PFSK-1 (cell line): ENCODE measurements at regions not wholly inside any gene's neighbourhood (a gene's known extent, or its start where the extent isn't known, plus 50 kb on each side); places are given as distances from the start of the nearest gene placed in this dataset.

ENCODE experiments used
- FOXP2 ChIP-seq: optimal IDR thresholded peaks from 2 replicates; pipeline ENCODE3; 2011; ENCODE audit warnings: borderline replicate concordance, control low read depth, inconsistent platforms; ENCODE audit not compliant: insufficient read depth; ENCODE audit errors: extremely low read length, extremely low read depth
- POLR2AphosphoS5 ChIP-seq: IDR thresholded peaks from 2 replicates; pipeline ENCODE4 v1.6.1; 2012; ENCODE audit warnings: low read depth, mild to moderate bottlenecking, control low read depth, low read length, moderate library complexity
- REST ChIP-seq, 2 experiments: IDR thresholded peaks; 2 replicates each; pipeline versions ENCODE4 v1.6.1 to v1.8.0; 2011 to 2012; ENCODE audit warnings: low read depth in 2 of 2, low read length in 2 of 2, control low read depth in 1 of 2, inconsistent platforms in 1 of 2, mild to moderate bottlenecking in 1 of 2, moderate library complexity in 1 of 2; ENCODE audit not compliant: insufficient read depth in 1 of 2
- TAF1 ChIP-seq: IDR thresholded peaks from 2 replicates; pipeline ENCODE4 v1.6.1; 2012; ENCODE audit warnings: low read length, control low read depth, borderline replicate concordance; ENCODE audit not compliant: insufficient read depth

GRCh38 chr5:88364991-88365390, 96.3 kb upstream of the TMEM161B start:
- TF ChIP-seq REST (IDR thresholded peaks at IDR 0.05; ENCODE audit: insufficient read depth in 1 of 2, low read depth in 2 of 2, low read length in 2 of 2) = no peak
- TF ChIP-seq POLR2AphosphoS5 = no peak
- no peak for TF ChIP-seq FOXP2
- TF ChIP-seq TAF1 = no peak
